ENCODE measurements at regions not wholly inside any gene's neighbourhood (a gene's known extent, or its start where the extent isn't known, plus 50 kb on each side); places are given as distances from the start of the nearest gene placed in this dataset.

- H4K20me1 ChIP-seq (ENCODE audit: control insufficient read depth, insufficient read depth, low read length, poor library complexity, severe bottlenecking) = no peaks in the 10 kb centered on the region
- H3K27me3 Mint-ChIP-seq = peaks cover 3% of the 10 kb centered on the region
- intact Hi-C loops (cut with micrococcal nuclease) = no loop called here
- no peak overlapping the region for H3K4me2 ChIP-seq (replicated peaks; ENCODE audit: low read depth, low read length, poor library complexity, severe bottlenecking)
- CTCF ChIA-PET = no interaction called here
- H3K4me3 ChIP-seq (ENCODE audit: control extremely low read depth in 1 of 5, extremely low read depth in 1 of 5, insufficient read depth in 1 of 5, low read depth in 2 of 5, low read length in 4 of 5) = no peak overlapping the region
- no peak overlapping the region for H3K27ac ChIP-seq (ENCODE audit: low read length in 2 of 2)
- ATAC-seq (ENCODE audit: low read depth) (no peak), DNase-seq (no peak)
- H3K27ac Mint-ChIP-seq = no peak overlapping the region
- H3K9me3 Mint-ChIP-seq (ENCODE audit: insufficient read depth) = no peaks in the 10 kb centered on the region
- no peaks in the 10 kb centered on the region for H3K27me3 ChIP-seq (replicated peaks in 1 of 4; ENCODE audit: control extremely low read depth in 1 of 4, control insufficient read depth in 3 of 4, insufficient read depth in 4 of 4, low read length in 3 of 4)
- H3K4me1 ChIP-seq (ENCODE audit: control insufficient read depth in 2 of 2, insufficient read depth in 2 of 2, low read length in 2 of 2) = no peaks in the 10 kb centered on the region
- H3K9ac ChIP-seq (ENCODE audit: low read length) = no peak overlapping the region
- H3K9me3 ChIP-seq (ENCODE audit: control extremely low read depth in 1 of 3, control insufficient read depth in 2 of 3, insufficient read depth in 1 of 3, low read length in 2 of 3) = no peaks in the 10 kb centered on the region
- no peaks in the 10 kb centered on the region for H3K4me1 Mint-ChIP-seq
- H3K79me2 ChIP-seq (ENCODE audit: control insufficient read depth, insufficient read depth, low read length) = no peaks in the 10 kb centered on the region
- no peaks in the 10 kb centered on the region for H3K36me3 ChIP-seq (replicated peaks in 1 of 2; ENCODE audit: control extremely low read depth in 1 of 2, control insufficient read depth in 1 of 2, extremely low read depth in 1 of 2, insufficient read depth in 2 of 2, low read length in 1 of 2)
- WGBS (ENCODE audit: insufficient coverage) = 80% methylated on average over 2 of the region's 10 CpGs
- POLR2A ChIA-PET = no interaction called here
- H3K4me3 Mint-ChIP-seq = no peak overlapping the region
- no peak overlapping the region for H2AFZ ChIP-seq (ENCODE audit: insufficient read depth, low read depth, low read length, poor library complexity, severe bottlenecking)
- TF ChIP-seq EZH2 (IDR thresholded peaks at IDR 0.05; ENCODE audit: borderline replicate concordance, insufficient read depth, low read depth, low read length, poor library complexity, severe bottlenecking) (no peak), CTCF (IDR thresholded peaks at IDR 0.05) (no peak)
These were observed 232.2 kb downstream of the IDS start for GRCh38 chrX:149272690-149273463.

- Histone ChIP-seq H3K4me1 (ENCODE audit: control insufficient read depth in 2 of 2, insufficient read depth in 2 of 2, low read length in 2 of 2) (no peaks in the 10 kb centered on the region), H3K4me3 (ENCODE audit: control extremely low read depth in 1 of 5, extremely low read depth in 1 of 5, insufficient read depth in 1 of 5, low read depth in 2 of 5, low read length in 4 of 5) (no peak overlapping the region), H3K27me3 (replicated peaks in 1 of 4; ENCODE audit: control extremely low read depth in 1 of 4, control insufficient read depth in 3 of 4, insufficient read depth in 4 of 4, low read length in 3 of 4) (no peaks in the 10 kb centered on the region), H3K4me2 (replicated peaks; ENCODE audit: low read depth, low read length, poor library complexity, severe bottlenecking) (no peak overlapping the region), H3K9ac (ENCODE audit: low read length) (no peak overlapping the region), H4K20me1 (ENCODE audit: control insufficient read depth, insufficient read depth, low read length, poor library complexity, severe bottlenecking) (no peaks in the 10 kb centered on the region), H2AFZ (ENCODE audit: insufficient read depth, low read depth, low read length, poor library complexity, severe bottlenecking) (no peak overlapping the region), H3K27ac (ENCODE audit: low read length in 2 of 2) (no peak overlapping the region), H3K79me2 (ENCODE audit: control insufficient read depth, insufficient read depth, low read length) (no peaks in the 10 kb centered on the region), H3K9me3 (ENCODE audit: control extremely low read depth in 1 of 3, control insufficient read depth in 2 of 3, insufficient read depth in 1 of 3, low read length in 2 of 3) (no peaks in the 10 kb centered on the region), H3K36me3 (replicated peaks in 1 of 2; ENCODE audit: control extremely low read depth in 1 of 2, control insufficient read depth in 1 of 2, extremely low read depth in 1 of 2, insufficient read depth in 2 of 2, low read length in 1 of 2) (no peaks in the 10 kb centered on the region)
- ATAC-seq (ENCODE audit: low read depth) (no peak), DNase-seq (no peak)
- Mint-ChIP-seq H3K4me1 (no peaks in the 10 kb centered on the region), H3K4me3 (no peak overlapping the region), H3K27me3 (no peaks in the 10 kb centered on the region), H3K9me3 (ENCODE audit: insufficient read depth) (no peaks in the 10 kb centered on the region), H3K27ac (no peak overlapping the region)
- POLR2A ChIA-PET = no interaction called here
- CTCF ChIA-PET = no interaction called here
- 78% methylated on average over 3 of the region's 6 CpGs for WGBS (ENCODE audit: insufficient coverage)
- intact Hi-C loops (cut with micrococcal nuclease) = no loop called here
- TF ChIP-seq EZH2 (IDR thresholded peaks at IDR 0.05; ENCODE audit: borderline replicate concordance, insufficient read depth, low read depth, low read length, poor library complexity, severe bottlenecking) (no peak), CTCF (IDR thresholded peaks at IDR 0.05) (no peak)
These were observed 237.0 kb downstream of the IDS start for GRCh38 chrX:149267878-149268813.
